A673 (cell line): ENCODE measurements at regions not wholly inside any gene's neighbourhood (a gene's known extent, or its start where the extent isn't known, plus 50 kb on each side); places are given as distances from the start of the nearest gene placed in this dataset.

Source experiments
- EZH2 ChIP-seq: fragments of 200-600 bp; sonication (generic); IDR thresholded peaks from 2 replicates; pipeline ENCODE4 v1.6.1; 2017; ENCODE audit warnings: borderline replicate concordance, low read depth, mild to moderate bottlenecking, mixed read lengths, antibody characterized with exemption, low read length; ENCODE audit not compliant: poor library complexity, severe bottlenecking
- TF ChIP-seq, protein P1 (sequence below): fragments of 300-800, 200-600 bp; sonication (generic); conservative IDR thresholded peaks from 2 replicates; pipeline ENCODE4 v1.5.1; 2017; ENCODE audit warnings: low read depth, mild to moderate bottlenecking, antibody characterized with exemption, low read length, moderate library complexity, mixed read lengths

DNA sequence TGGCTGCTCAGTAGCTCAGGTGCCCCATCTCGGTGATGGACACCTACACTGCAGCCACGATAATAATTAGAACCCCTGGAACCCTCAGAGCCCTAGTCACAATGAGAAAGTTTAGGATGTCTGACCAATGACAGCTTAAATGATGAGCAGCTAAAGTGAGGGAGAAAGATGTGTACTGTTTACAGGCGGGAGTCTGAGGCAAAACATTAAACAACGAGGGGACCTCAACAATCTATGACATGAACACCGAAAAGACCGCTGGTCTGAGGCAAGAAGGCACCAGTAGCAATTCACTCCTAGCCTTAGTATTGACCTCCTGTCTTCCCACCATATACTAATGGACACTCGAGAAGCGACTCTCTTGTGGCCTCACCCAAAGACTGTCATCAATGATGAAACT lies 369.5 kb upstream of the SMIM31 start:
- TF ChIP-seq, protein P1, sequence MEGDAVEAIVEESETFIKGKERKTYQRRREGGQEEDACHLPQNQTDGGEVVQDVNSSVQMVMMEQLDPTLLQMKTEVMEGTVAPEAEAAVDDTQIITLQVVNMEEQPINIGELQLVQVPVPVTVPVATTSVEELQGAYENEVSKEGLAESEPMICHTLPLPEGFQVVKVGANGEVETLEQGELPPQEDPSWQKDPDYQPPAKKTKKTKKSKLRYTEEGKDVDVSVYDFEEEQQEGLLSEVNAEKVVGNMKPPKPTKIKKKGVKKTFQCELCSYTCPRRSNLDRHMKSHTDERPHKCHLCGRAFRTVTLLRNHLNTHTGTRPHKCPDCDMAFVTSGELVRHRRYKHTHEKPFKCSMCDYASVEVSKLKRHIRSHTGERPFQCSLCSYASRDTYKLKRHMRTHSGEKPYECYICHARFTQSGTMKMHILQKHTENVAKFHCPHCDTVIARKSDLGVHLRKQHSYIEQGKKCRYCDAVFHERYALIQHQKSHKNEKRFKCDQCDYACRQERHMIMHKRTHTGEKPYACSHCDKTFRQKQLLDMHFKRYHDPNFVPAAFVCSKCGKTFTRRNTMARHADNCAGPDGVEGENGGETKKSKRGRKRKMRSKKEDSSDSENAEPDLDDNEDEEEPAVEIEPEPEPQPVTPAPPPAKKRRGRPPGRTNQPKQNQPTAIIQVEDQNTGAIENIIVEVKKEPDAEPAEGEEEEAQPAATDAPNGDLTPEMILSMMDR: no peak
- TF ChIP-seq EZH2: no peak
